ENCODE measurements at regions not wholly inside any gene's neighbourhood (a gene's known extent, or its start where the extent isn't known, plus 50 kb on each side); places are given as distances from the start of the nearest gene placed in this dataset.
"Not testable (repeated sequence)": the region's sequence is repeated elsewhere in the genome, so short reads cannot be mapped to it uniquely, and the experiment has no call there.

GRCh38 chr12:11978726-11979384 lies 91.9 kb upstream of the BCL2L14 start:
- no peak for DNase-seq (ENCODE audit: low read depth)

- no peak for DNase-seq (ENCODE audit: low read depth)
Measured at GRCh38 chr12:11980115-11980514, 90.6 kb upstream of the BCL2L14 start.

DNA sequence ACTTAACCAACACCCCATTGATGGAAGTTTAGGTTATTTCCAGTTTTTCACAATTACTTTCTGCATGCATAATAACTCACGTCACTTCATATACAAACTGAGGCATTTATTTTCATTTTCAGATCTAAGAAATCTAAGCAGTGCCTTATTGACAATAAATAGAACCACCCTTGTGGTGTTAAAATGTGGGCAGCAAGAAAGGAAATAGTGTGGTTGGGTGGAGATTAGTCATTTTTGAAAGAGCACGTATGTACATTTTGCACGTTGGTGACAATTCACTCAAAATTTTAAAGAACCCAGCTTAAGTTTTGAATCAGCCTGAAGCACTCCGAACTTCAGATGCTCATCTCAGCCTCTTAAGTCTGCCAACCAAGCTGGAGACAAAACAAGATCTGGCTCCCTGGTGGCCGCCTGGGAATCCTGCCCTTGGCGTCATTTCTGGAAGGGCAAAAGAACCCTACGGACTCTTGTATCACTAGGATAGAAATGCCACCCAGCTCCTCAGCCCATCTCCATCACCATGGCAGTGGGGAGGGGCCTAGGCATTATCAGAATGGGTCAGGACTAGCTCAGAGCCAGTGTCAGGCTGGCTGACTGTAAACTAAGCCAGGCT lies 89.5 kb upstream of the BCL2L14 start:
- no peak for DNase-seq (ENCODE audit: low read depth)

- no peak for DNase-seq (ENCODE audit: low read depth)
Measured at GRCh38 chr12:11984417-11984816, 86.3 kb upstream of the BCL2L14 start.

DNA sequence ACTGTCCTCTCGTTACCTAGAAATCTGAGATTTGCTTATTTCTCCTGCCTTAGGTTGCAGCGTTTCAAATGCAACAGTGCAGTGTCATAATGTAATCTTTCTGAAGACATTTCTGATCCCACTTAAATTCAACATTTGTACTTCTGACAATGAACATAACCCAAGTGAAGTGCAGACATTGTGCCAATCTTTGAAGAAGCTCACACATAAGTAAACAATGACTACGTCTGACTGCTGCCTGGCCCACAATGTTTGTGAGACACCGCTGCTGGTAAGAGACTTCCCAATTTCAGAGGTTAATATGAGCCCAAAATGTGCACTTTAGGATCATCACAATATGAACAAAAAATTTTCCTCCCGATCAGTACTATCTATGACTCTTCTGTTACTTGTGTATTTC lies 84.6 kb upstream of the BCL2L14 start:
- no peak for DNase-seq (ENCODE audit: low read depth)

DNA sequence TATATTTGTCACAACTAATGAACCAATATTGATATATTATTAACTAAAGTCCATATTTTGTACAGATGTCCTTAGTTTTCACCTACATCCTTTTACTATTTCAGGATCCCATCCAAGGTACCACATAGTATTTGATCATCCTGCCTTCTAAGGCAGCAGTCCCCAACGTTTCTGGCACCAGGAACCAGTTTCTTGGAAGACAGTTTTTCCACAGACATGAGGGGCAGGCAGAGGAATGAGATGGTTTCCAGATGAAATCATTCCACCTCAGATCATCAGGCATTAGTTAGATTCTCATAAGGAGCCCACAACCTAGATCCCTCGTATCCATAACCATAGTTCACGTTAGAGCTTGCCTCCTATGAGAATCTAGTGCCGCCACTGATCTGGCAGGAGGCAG lies 82.8 kb upstream of the BCL2L14 start:
- DNase-seq (ENCODE audit: low read depth), result no peak

DNA sequence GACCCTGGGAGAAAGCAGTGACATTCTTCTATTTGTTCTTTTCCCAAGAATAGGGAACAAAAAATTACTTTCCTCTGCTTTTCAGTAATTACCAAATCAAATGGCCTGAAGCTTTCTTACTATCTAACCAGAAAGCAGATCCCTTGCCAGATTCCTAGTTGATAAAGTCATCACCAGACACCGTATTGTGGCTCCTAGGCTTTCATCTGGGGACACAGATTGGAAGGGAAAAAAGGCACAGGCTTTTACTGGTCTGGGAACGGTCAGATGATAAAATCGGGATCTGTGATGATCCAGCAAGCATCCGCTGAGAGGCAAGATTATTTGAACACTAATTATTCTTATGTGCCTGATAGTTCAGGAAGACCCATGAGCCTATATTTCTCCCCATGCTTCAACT lies 79.1 kb upstream of the BCL2L14 start:
- no peak for DNase-seq (ENCODE audit: low read depth)

DNA sequence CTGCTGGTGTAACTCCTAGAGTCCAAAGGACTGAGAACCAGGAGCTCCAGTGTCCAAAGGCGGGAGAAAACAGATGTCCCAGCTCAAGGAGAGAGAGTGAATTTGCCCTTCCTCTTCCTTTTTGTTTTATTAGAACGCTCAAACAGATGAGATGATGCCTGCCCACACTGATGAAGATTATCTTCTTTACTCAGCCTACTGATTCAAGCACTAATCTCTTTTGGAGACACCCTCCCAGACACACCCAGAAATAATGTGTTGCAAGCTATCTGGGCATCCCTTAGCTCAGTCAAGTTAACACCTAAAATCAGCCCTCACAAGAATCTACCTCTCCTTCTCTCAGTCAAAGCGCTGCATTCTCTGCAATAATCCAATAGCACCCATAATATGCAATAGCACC lies 78.2 kb upstream of the BCL2L14 start:
- no peak for DNase-seq (ENCODE audit: low read depth)

GRCh38 chr12:11998307-11998943 lies 72.3 kb upstream of the BCL2L14 start:
- DNase-seq (ENCODE audit: low read depth), result not testable (repeated sequence)

DNA sequence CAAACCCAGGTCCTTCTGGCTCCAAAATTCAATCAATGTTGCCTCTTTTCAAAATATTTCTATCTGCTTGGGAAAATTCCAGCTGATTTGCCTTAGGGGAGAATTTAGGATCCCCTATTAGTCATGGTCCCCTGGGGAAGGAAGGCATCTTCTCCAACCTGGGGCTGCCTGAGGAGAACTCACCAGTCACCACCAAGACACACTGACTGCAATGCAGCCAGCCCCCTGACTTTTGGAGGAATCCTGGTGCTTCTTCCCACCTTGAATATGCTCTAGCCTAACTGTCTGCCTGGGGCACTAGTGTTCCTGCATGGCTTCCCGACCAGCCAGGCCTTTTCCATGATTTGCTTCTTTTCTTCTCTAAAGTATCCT lies 71.8 kb upstream of the BCL2L14 start:
- no peak for DNase-seq (ENCODE audit: low read depth)

DNA sequence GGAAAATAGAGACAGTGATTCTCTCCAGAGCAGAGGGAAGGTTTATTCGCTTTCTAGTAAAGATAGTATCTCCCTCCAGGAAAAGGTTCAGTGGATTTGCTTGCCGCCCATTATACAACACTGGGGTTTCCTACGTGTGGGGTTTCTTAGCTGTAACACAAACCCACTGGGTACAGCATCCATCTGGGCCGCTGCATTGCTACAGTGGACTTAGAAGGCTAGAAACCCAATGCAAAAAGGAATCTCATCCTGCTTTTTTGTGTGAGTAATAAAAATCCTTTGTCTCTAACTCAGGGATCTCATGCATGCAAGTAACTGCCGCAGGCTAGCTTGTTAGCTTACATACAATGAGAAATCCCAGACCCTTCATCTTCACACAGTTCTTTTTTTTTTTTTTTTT lies 67.1 kb upstream of the BCL2L14 start:
- no peak for DNase-seq (ENCODE audit: low read depth)

- no peak for DNase-seq (ENCODE audit: low read depth)
Measured at GRCh38 chr12:12004524-12004923, 66.2 kb upstream of the BCL2L14 start.

GRCh38 chr12:12007001-12007712 lies 63.6 kb upstream of the BCL2L14 start:
- DNase-seq (ENCODE audit: low read depth), result no peak

DNA sequence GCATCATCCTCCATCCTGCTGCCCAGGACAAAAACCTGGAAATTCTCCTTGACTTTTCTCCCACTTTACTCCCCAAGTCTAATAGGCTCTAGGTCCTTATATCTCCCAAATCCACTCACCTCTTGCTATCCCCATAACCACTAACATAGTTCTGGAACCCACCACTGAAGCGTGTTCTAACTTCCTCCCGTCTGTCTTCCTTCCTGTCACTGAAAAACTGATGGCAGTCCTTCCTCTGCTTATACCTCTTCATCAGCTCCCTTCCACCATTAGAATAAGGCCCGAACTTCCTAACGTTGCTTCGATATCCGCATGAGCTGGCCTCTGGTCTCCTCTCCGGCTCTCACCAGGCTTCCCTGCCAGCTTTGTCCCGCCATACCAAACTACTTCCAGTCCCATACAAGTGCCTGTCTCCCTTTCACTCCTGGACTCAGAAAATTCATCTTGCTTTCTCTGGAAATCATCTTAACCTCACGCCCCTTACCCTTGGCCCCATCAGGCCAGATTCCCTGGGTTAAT lies 63.0 kb upstream of the BCL2L14 start:
- no peak for DNase-seq (ENCODE audit: low read depth)

DNA sequence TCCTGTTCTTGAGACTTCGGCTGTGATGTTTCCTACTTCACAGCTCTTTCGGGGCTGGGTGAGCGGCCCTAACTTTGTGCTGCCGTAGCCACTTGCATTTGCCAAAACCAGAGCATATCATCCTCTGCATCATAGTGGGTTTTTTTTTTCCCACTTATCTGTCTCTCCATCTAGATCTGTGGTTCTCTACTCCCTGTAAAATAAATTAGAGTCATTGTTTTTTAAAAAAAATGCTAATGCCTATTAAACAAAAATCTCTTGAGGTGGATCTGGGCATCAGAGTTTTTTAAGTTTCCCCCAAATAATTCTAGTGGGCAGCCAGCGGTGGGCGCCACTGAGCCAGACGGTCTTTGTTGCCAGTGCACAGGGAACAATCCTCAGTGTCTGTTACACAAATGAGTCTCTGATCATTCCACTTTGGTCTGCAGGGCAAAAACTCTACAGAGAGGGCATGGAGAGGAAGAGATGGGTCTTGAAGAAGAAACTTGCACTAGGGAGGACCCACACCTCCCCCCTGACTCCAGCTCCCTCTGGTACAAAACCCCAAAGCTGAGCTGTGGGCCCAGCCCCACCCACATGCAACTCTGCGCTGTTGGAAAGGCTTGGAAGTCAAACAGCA lies 62.4 kb upstream of the BCL2L14 start:
- no peak for DNase-seq (ENCODE audit: low read depth)

- no peak for DNase-seq (ENCODE audit: low read depth)
Measured at GRCh38 chr12:12008931-12009611, 61.7 kb upstream of the BCL2L14 start.

- DNase-seq (ENCODE audit: low read depth), result not testable (repeated sequence)
Measured at GRCh38 chr12:12009749-12010276, 60.9 kb upstream of the BCL2L14 start.

- DNase-seq (ENCODE audit: low read depth), result peak; percentile 71
Measured at GRCh38 chr12:12010277-12011039, 60.3 kb upstream of the BCL2L14 start.

DNA sequence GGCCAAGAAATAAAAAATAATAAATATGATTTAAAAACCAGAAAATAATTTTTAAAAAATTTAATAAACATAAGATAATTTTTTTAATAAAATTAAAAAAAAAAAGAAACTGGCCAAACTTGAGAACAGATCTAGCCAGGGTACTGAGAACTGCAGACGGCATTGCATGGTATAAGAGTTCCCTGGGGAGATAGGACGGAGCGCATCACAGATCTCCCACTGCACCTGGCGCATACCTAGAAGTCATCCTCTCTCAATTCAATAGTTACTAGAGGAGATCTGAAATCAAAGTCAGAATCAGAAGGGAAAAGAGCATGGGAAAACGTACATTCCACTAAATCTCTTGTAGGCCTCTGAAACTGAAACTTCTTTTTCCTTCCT lies 58.9 kb upstream of the BCL2L14 start:
- DNase-seq (ENCODE audit: low read depth), result no peak

- no peak for DNase-seq (ENCODE audit: low read depth)
Measured at GRCh38 chr12:12015073-12015685, 55.6 kb upstream of the BCL2L14 start.

Measured in CMK (cell line).